HCT116 (cell line): ENCODE measurements at regions not wholly inside any gene's neighbourhood (a gene's known extent, or its start where the extent isn't known, plus 50 kb on each side); places are given as distances from the start of the nearest gene placed in this dataset.

Source experiments
- ATAC-seq: fragments of 200-7000 bp; cut with Tn5 transposase; 2 replicates; pipeline ENCODE4 v1.9.1; 2020; ENCODE audit warnings: mild to moderate bottlenecking, moderate library complexity
- BruUV-seq: library from RNA; stranded (reverse); fragments of 400-500 nt; replicated peaks from 2 replicates; lab custom pipeline; 2021; lab: Mats Ljungman, UMichigan
- CTCF ChIA-PET: fragments of 300-600 bp; sonication (Branson Sonifier 250); formaldehyde crosslinking; loops from one replicate; lab custom pipeline; 2021; ENCODE audit warnings: antibody characterized with exemption; lab: Charles Lee
- POLR2A ChIA-PET: fragments of 300-600, 350-600 bp; sonication (Branson Sonifier 250); formaldehyde crosslinking; loops from one replicate; lab custom pipeline; 2021; ENCODE audit warnings: antibody characterized with exemption; lab: Charles Lee
- RAD21 ChIA-PET, 2 experiments: fragments of 300-600 bp; sonication (Branson Sonifier 250); formaldehyde crosslinking; loops; one replicate each; lab custom pipeline; 2023; ENCODE audit warnings: low total read pairs in 2 of 2; ENCODE audit not compliant: uncharacterized antibody in 2 of 2, unreplicated experiment in 2 of 2, low non-redundant PET in 1 of 2; lab: Charles Lee
- DNase-seq: peaks from one replicate; pipeline ENCODE4 v3.0.0-alpha.2; 2010; ENCODE audit warnings: low read depth, low spot score
- H2AFZ ChIP-seq: fragments of 200-600 bp; shearing (Covaris generic), sonication (generic); 2 replicates; pipeline ENCODE4 v1.6.1; 2017; ENCODE audit warnings: low read depth, mixed run types, mixed read lengths, antibody characterized with exemption, low read length; ENCODE audit not compliant: poor library complexity, severe bottlenecking
- H3K27ac ChIP-seq: 2 replicates; pipeline ENCODE4 v1.5.1; 2012; ENCODE audit warnings: low read depth, low read length
- H3K27me3 ChIP-seq: fragments of 200-600 bp; sonication (generic); 2 replicates; pipeline ENCODE4 v1.6.1; 2016; ENCODE audit warnings: mixed run types, low read length, mixed read lengths; ENCODE audit not compliant: insufficient read depth
- H3K36me3 ChIP-seq, 2 experiments: fragments of 200-500 bp in 1 of 2; fragments of 200-600 bp in 1 of 2; sonication (Bioruptor generic) in 1 of 2; sonication (generic) in 1 of 2; 2 replicates each; pipeline versions ENCODE4 v1.5.1 to v1.6.1; 2014 to 2016; ENCODE audit warnings: low read length in 2 of 2, inconsistent platforms in 1 of 2, mixed read lengths in 1 of 2, mixed run types in 1 of 2; ENCODE audit not compliant: insufficient read depth in 2 of 2, control insufficient read depth in 1 of 2
- H3K4me1 ChIP-seq, 2 experiments: fragments of 200-600 bp in 1 of 2; sonication (generic) in 1 of 2; 2 replicates each; pipeline versions ENCODE4 v1.5.1 to v1.6.1; 2012 to 2017; ENCODE audit warnings: low read length in 2 of 2, inconsistent platforms in 1 of 2, mild to moderate bottlenecking in 1 of 2, mixed read lengths in 1 of 2, mixed run types in 1 of 2, moderate library complexity in 1 of 2; ENCODE audit not compliant: insufficient read depth in 2 of 2, control insufficient read depth in 1 of 2
- H3K4me2 ChIP-seq: fragments of 200-600 bp; sonication (generic); 2 replicates; pipeline ENCODE4 v1.6.1; 2017; ENCODE audit warnings: mixed run types, low read length, mixed read lengths
- H3K4me3 ChIP-seq, 2 experiments: fragments of 200-600 bp in 1 of 2; sonication (generic) in 1 of 2; replicated peaks in 1 of 2; 2 replicates each; pipeline ENCODE4 v1.5.1; 2011 to 2016; ENCODE audit warnings: low read length in 2 of 2, control low read depth in 1 of 2, low read depth in 1 of 2, mild to moderate bottlenecking in 1 of 2, mixed read lengths in 1 of 2, mixed run types in 1 of 2
- H3K79me2 ChIP-seq: fragments of 200-600 bp; sonication (generic); 2 replicates; pipeline ENCODE4 v1.6.1; 2017; ENCODE audit warnings: mild to moderate bottlenecking, mixed run types, low read length, moderate library complexity, mixed read lengths; ENCODE audit not compliant: insufficient read depth
- H3K9ac ChIP-seq: fragments of 200-600 bp; sonication (generic); 2 replicates; pipeline ENCODE4 v1.6.1; 2016; ENCODE audit warnings: low read length, mixed read lengths
- H3K9me2 ChIP-seq: fragments of 200-600 bp; sonication (generic), shearing (Covaris generic); 2 replicates; pipeline ENCODE4 v1.6.1; 2017; ENCODE audit warnings: mixed run types, mild to moderate bottlenecking, moderate library complexity; ENCODE audit not compliant: insufficient read depth
- H3K9me3 ChIP-seq, 2 experiments: fragments of 200-500 bp in 1 of 2; fragments of 200-600 bp in 1 of 2; sonication (Bioruptor generic) in 1 of 2; sonication (generic) in 1 of 2; 2 replicates each; pipeline ENCODE4 v1.6.1; 2014 to 2017; ENCODE audit warnings: low read length in 2 of 2, mixed read lengths in 2 of 2, inconsistent platforms in 1 of 2, low read depth in 1 of 2, mild to moderate bottlenecking in 1 of 2, mixed run types in 1 of 2, moderate library complexity in 1 of 2; ENCODE audit not compliant: control insufficient read depth in 1 of 2, insufficient read depth in 1 of 2
- H4K20me1 ChIP-seq: fragments of 200-600 bp; sonication (generic), shearing (Covaris generic); 2 replicates; pipeline ENCODE4 v1.6.1; 2017; ENCODE audit warnings: mixed run types, mild to moderate bottlenecking, moderate library complexity; ENCODE audit not compliant: insufficient read depth
- ATF3 ChIP-seq: IDR thresholded peaks from 2 replicates; pipeline ENCODE4 v1.6.1; 2012
- CBX3 ChIP-seq: IDR thresholded peaks from 2 replicates; pipeline ENCODE4 v1.6.1; 2012; ENCODE audit warnings: low read depth
- EGR1 ChIP-seq: IDR thresholded peaks from 2 replicates; pipeline ENCODE4 v1.6.1; 2012; ENCODE audit warnings: low read depth
- ELF1 ChIP-seq: IDR thresholded peaks from 2 replicates; pipeline ENCODE4 v1.6.1; 2012; ENCODE audit warnings: low read depth, borderline replicate concordance
- MAX ChIP-seq: IDR thresholded peaks from 2 replicates; pipeline ENCODE4 v1.6.1; 2012
- POLR2A ChIP-seq: IDR thresholded peaks from 2 replicates; pipeline ENCODE4 v1.7.0; 2011; ENCODE audit warnings: borderline replicate concordance; ENCODE audit not compliant: insufficient read depth, insufficient read length; ENCODE audit errors: extremely low read depth
- POLR2AphosphoS5 ChIP-seq: IDR thresholded peaks from 2 replicates; pipeline ENCODE4 v1.6.1; 2011; ENCODE audit warnings: mild to moderate bottlenecking, low read depth, low read length, moderate library complexity
- RAD21 ChIP-seq: IDR thresholded peaks from 2 replicates; pipeline ENCODE4 v1.6.1; 2012; ENCODE audit warnings: low read depth, mild to moderate bottlenecking
- REST ChIP-seq: IDR thresholded peaks from 2 replicates; pipeline ENCODE4 v1.6.1; 2012; ENCODE audit warnings: low read depth
- SRF ChIP-seq: IDR thresholded peaks from 2 replicates; pipeline ENCODE4 v1.6.1; 2012; ENCODE audit warnings: low read depth
- YY1 ChIP-seq: IDR thresholded peaks from 2 replicates; pipeline ENCODE4 v1.6.1; 2011; ENCODE audit warnings: low read length, low read depth, moderate library complexity, mild to moderate bottlenecking; ENCODE audit not compliant: insufficient replicate concordance; ENCODE audit errors: extremely low read depth
- ZBTB33 ChIP-seq: IDR thresholded peaks from 2 replicates; pipeline ENCODE4 v1.6.1; 2011; ENCODE audit warnings: mild to moderate bottlenecking, low read length, moderate library complexity; ENCODE audit not compliant: insufficient replicate concordance; ENCODE audit errors: extremely low read depth
- intact Hi-C: fragments of 100-400 bp; cut with micrococcal nuclease; formaldehyde crosslinking; loops from 2 replicates; pipeline ENCODE4 v1.10.0; 2022

- H3K36me3 ChIP-seq = no peaks in the 10 kb centered on the region
- no TSS peak for BruUV-seq
- ATAC-seq = no peak
- no peak for TF ChIP-seq POLR2A
- no peak for TF ChIP-seq YY1
- TF ChIP-seq RAD21 = no peak
- no peak for TF ChIP-seq ELF1
- no peak for TF ChIP-seq EGR1
- TF ChIP-seq MAX = no peak
- no peak for TF ChIP-seq ATF3
- no peak for TF ChIP-seq SRF
- TF ChIP-seq REST = no peak
- no peak for TF ChIP-seq CBX3
- TF ChIP-seq POLR2AphosphoS5 = no peak
- no peak for TF ChIP-seq ZBTB33
- ChIA-PET RAD21 (no interaction called here), CTCF (no interaction called here), POLR2A (no interaction called here)
- H3K4me1 ChIP-seq = no peaks in the 10 kb centered on the region
- no peaks in the 10 kb centered on the region; a peak in 1 of 4 replicates for H3K9me3 ChIP-seq
- H3K79me2 ChIP-seq = no peaks in the 10 kb centered on the region
- H3K4me2 ChIP-seq = no peak overlapping the region
- no peaks in the 10 kb centered on the region for H3K9me2 ChIP-seq
- peaks cover 13% of the 10 kb centered on the region for H3K27me3 ChIP-seq
- no peaks in the 10 kb centered on the region for H4K20me1 ChIP-seq
- no peak overlapping the region for H2AFZ ChIP-seq
- H3K4me3 ChIP-seq = no peak overlapping the region
- no peak overlapping the region for H3K27ac ChIP-seq
- no peak overlapping the region for H3K9ac ChIP-seq
- intact Hi-C loops = no loop called here
- DNase-seq = no peak
Measured at GRCh38 chr11:20227631-20228030, 67.4 kb upstream of the DBX1 start.
